ENCODE measurements at regions not wholly inside any gene's neighbourhood (a gene's known extent, or its start where the extent isn't known, plus 50 kb on each side); places are given as distances from the start of the nearest gene placed in this dataset.
"Not testable (repeated sequence)": the region's sequence is repeated elsewhere in the genome, so short reads cannot be mapped to it uniquely, and the experiment has no call there.

DNA sequence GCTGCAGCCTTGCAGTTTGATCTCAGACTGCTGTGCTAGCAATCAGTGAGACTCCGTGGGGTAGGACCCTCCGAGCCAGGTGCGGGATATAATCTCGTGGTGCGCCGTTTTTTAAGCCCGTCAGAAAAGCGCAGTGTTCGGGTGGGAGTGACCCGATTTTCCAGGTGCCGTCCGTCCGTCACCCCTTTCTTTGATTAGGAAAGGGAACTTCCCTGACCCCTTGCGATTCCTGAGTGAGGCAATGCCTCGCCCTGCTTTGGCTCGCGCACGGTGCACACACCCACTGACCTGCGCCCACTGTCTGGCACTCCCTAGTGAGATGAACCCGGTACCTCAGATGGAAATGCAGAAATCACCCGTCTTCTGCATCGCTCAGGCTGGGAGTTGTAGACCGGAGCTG is 203.2 kb downstream of the SNCAIP start:
- not testable (repeated sequence) for FAIRE-seq; DNase-seq (ENCODE audit: insufficient read length, low spot score)

GRCh38 chr5:122515709-122516431 is 203.8 kb downstream of the SNCAIP start:
- FAIRE-seq = peak; percentile 44
- peak; percentile 92 for TF ChIP-seq CTCF (IDR thresholded peaks at IDR 0.05; ENCODE audit: insufficient read depth, missing control alignments)
- DNase-seq (ENCODE audit: insufficient read length, low spot score) = peak; percentile 59

GRCh38 chr5:122516432-122516743 is 204.4 kb downstream of the SNCAIP start:
- TF ChIP-seq CTCF (IDR thresholded peaks at IDR 0.05; ENCODE audit: insufficient read depth, missing control alignments) = no peak
- DNase-seq (ENCODE audit: insufficient read length, low spot score) (no peak), FAIRE-seq (no peak)

DNA sequence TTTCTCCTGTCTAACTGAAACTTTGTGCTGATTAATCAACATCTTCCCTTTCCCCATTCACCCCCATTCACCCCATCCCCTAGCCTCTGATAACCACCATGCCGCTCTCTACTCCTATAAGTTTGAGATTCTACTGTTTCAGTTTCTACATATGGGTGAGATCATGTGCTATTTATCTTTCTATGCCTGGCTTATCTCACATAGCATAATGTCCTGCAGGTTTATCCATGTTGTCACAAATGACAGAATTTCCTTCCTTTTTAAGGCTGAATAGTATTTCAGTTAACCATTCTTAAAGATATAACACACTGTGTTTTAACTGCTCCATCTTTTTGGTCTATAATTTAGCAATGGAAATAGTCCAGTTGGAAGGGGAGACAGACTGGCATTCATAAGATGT is 205.1 kb downstream of the SNCAIP start:
- DNase-seq (ENCODE audit: insufficient read length, low spot score) = no peak
- no peak for FAIRE-seq
- no peak for TF ChIP-seq CTCF (IDR thresholded peaks at IDR 0.05; ENCODE audit: insufficient read depth, missing control alignments)

DNA sequence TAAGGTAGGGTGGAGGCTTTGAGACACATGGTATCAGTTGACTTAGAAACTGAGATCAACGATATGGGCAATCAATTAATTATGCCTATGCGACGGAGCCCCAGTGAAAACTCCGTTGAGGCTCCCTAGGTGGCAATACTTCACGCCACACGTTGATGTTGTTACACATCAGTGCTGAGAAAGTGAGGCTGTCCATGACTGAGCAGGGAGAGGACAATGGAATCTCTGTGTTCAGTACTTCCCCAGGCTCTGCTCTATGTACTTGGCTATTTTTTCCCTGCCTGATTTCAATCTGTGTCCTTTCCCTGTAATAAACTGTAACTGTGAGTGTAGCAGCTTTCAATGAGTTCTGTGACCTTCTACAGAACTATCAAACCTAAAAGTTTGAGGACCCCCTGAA is 211.7 kb downstream of the SNCAIP start:
- DNase-seq (ENCODE audit: insufficient read length, low spot score) (no peak), FAIRE-seq (no peak)
- TF ChIP-seq CTCF (IDR thresholded peaks at IDR 0.05; ENCODE audit: insufficient read depth, missing control alignments) = no peak

GRCh38 chr5:122527547-122527946 is 215.5 kb downstream of the SNCAIP start:
- DNase-seq (ENCODE audit: insufficient read length, low spot score) (no peak), FAIRE-seq (no peak)
- no peak for TF ChIP-seq CTCF (IDR thresholded peaks at IDR 0.05; ENCODE audit: insufficient read depth, missing control alignments)

GRCh38 chr5:122532035-122532434 is 220.0 kb downstream of the SNCAIP start:
- no peak for TF ChIP-seq CTCF (IDR thresholded peaks at IDR 0.05; ENCODE audit: insufficient read depth, missing control alignments)
- peak; percentile 89 for FAIRE-seq
- no peak for DNase-seq (ENCODE audit: insufficient read length, low spot score)

- no peak for TF ChIP-seq CTCF (IDR thresholded peaks at IDR 0.05; ENCODE audit: insufficient read depth, missing control alignments)
- no peak for FAIRE-seq
- DNase-seq (ENCODE audit: insufficient read length, low spot score) = no peak
Measured at GRCh38 chr5:122533825-122534224, 221.8 kb downstream of the SNCAIP start.

Data from D721Med (cell line).